Right atrium auricular region (tissue), 2 donors: ENCODE measurements at regions not wholly inside any gene's neighbourhood (a gene's known extent, or its start where the extent isn't known, plus 50 kb on each side); places are given as distances from the start of the nearest gene placed in this dataset.

ENCODE experiments used
- DNase-seq: peaks from one replicate; pipeline ENCODE4 v3.0.0-alpha.2; 2019; ENCODE audit warnings: low spot score
- H3K27ac ChIP-seq, 2 donors: fragments of 200-600 bp; sonication (generic); 1 replicate in 1 of 2; 2 replicates in 1 of 2; pipeline ENCODE4 v1.5.1; 2016 to 2019
- H3K27me3 ChIP-seq, 2 donors: fragments of 200-600 bp; sonication (generic); one replicate each; pipeline versions ENCODE4 v1.5.1 to v1.6.0; 2017 to 2019
- H3K36me3 ChIP-seq: fragments of 200-600 bp; sonication (generic); one replicate; pipeline ENCODE4 v1.5.1; 2016
- H3K4me1 ChIP-seq, 2 donors: fragments of 200-600 bp; sonication (generic); one replicate each; pipeline versions ENCODE4 v1.5.1 to v1.6.0; 2017 to 2019
- H3K4me3 ChIP-seq, 2 donors: fragments of 200-600 bp; sonication (generic); 1 replicate in 1 of 2; 2 replicates in 1 of 2; pipeline ENCODE4 v1.5.1; 2017 to 2019; ENCODE audit warnings: mild to moderate bottlenecking in 1 of 2, moderate library complexity in 1 of 2
- H3K9me3 ChIP-seq, 2 donors: fragments of 200-600 bp; sonication (generic); one replicate each; pipeline ENCODE4 v1.5.1; 2019
- CTCF ChIP-seq, 2 donors: fragments of 200-600 bp; sonication (generic); IDR thresholded peaks; one replicate each; pipeline ENCODE4 v1.5.1; 2019; ENCODE audit warnings: antibody characterized with exemption in 2 of 2

DNA sequence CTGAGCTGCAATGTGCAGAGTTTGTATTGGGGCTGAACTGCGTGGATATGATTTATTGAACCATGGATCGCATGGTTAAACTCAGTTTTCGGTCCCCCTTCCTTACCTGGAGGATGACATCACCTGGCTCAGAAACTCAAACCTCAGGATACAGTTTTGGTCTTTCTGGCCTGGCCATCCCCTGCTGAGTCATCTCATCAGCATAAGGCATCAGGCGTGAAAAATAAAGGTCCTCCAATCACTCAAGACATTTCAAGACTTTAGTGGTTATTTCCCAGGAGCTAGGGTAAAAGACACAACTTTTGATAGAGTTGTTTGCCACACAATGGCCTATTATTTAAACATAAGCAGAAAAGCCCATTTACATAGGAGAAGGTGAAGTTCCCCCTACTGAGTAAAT is 631.1 kb upstream of the TMEM132C start:
- no peaks in the 10 kb centered on the region for H3K4me1 ChIP-seq
- H3K36me3 ChIP-seq: no peaks in the 10 kb centered on the region
- no peak for TF ChIP-seq CTCF (IDR thresholded peaks at IDR 0.05)
- H3K9me3 ChIP-seq: no peaks in the 10 kb centered on the region
- H3K27ac ChIP-seq: no peak overlapping the region
- no peaks in the 10 kb centered on the region for H3K27me3 ChIP-seq
- no peak for DNase-seq
- H3K4me3 ChIP-seq: no peak overlapping the region

GRCh38 chr12:127636882-127637281 is 630.1 kb upstream of the TMEM132C start:
- no peaks in the 10 kb centered on the region for H3K9me3 ChIP-seq
- DNase-seq: no peak
- no peak overlapping the region for H3K27ac ChIP-seq
- no peak for TF ChIP-seq CTCF (IDR thresholded peaks at IDR 0.05)
- no peak overlapping the region for H3K4me3 ChIP-seq
- no peaks in the 10 kb centered on the region for H3K27me3 ChIP-seq
- H3K4me1 ChIP-seq: no peaks in the 10 kb centered on the region
- H3K36me3 ChIP-seq: no peaks in the 10 kb centered on the region

GRCh38 chr12:127640181-127640886 is 626.6 kb upstream of the TMEM132C start:
- H3K9me3 ChIP-seq: no peaks in the 10 kb centered on the region
- H3K4me1 ChIP-seq: no peaks in the 10 kb centered on the region
- no peak for TF ChIP-seq CTCF (IDR thresholded peaks at IDR 0.05)
- peak; percentile 78 for DNase-seq
- H3K4me3 ChIP-seq: no peak overlapping the region
- peak overlapping the region; percentile 7 to 50 for H3K27ac ChIP-seq
- H3K36me3 ChIP-seq: no peaks in the 10 kb centered on the region
- no peaks in the 10 kb centered on the region for H3K27me3 ChIP-seq

DNA sequence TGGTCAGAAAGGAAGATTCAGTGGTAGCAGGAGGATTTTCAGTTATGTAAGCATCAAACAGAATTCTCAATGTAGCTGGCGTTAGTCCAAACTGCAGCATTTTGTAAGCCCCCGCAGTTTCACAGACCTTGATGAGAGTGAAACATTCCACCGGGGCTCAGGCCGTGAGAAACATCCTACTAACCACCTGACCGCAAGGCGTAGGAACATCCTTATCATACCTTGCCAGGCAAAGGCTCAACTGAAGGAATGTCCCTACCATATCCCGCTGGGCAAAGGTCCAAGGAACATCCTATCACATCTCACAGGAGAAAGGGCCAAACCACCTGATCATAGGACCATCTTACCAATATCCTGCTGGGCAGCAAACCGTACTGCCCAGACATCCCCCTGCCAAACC is 624.8 kb upstream of the TMEM132C start:
- Histone ChIP-seq H3K27ac (no peak overlapping the region), H3K9me3 (no peaks in the 10 kb centered on the region), H3K4me1 (no peaks in the 10 kb centered on the region), H3K27me3 (no peaks in the 10 kb centered on the region), H3K4me3 (no peak overlapping the region), H3K36me3 (no peaks in the 10 kb centered on the region)
- DNase-seq: no peak
- no peak for TF ChIP-seq CTCF (IDR thresholded peaks at IDR 0.05)

GRCh38 chr12:127648321-127648720 is 618.6 kb upstream of the TMEM132C start:
- Histone ChIP-seq H3K4me3 (no peak overlapping the region), H3K9me3 (no peaks in the 10 kb centered on the region), H3K36me3 (no peaks in the 10 kb centered on the region), H3K27ac (no peak overlapping the region), H3K4me1 (no peaks in the 10 kb centered on the region), H3K27me3 (no peaks in the 10 kb centered on the region)
- no peak for TF ChIP-seq CTCF (IDR thresholded peaks at IDR 0.05)
- DNase-seq: no peak

DNA sequence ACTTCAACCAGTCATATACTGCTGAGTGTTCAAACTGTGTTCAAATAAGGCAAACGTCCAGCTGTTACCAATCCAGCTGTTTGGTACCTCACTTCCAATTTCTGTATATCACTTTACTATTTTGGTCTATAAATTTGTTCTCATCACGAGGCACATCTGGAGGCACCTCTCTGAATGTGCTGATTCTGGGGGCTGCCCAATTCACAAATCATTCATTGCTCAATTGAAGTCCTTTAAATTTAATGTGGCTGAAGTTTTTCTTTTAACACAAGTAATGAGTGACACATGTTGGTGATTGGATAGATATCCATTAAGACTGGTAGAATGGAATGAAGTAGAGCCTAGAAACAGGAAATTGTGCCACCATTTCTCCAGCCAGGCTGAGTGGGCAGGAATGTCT is 617.0 kb upstream of the TMEM132C start:
- H3K36me3 ChIP-seq: no peaks in the 10 kb centered on the region
- H3K27me3 ChIP-seq: no peaks in the 10 kb centered on the region
- DNase-seq: no peak
- no peak overlapping the region for H3K27ac ChIP-seq
- no peaks in the 10 kb centered on the region for H3K9me3 ChIP-seq
- H3K4me3 ChIP-seq: no peak overlapping the region
- H3K4me1 ChIP-seq: no peaks in the 10 kb centered on the region
- TF ChIP-seq CTCF (IDR thresholded peaks at IDR 0.05): no peak
